Panc1 (cell line): ENCODE measurements at regions not wholly inside any gene's neighbourhood (a gene's known extent, or its start where the extent isn't known, plus 50 kb on each side); places are given as distances from the start of the nearest gene placed in this dataset.
"Not testable (repeated sequence)": the region's sequence is repeated elsewhere in the genome, so short reads cannot be mapped to it uniquely, and the experiment has no call there.

Experiments used
- ATAC-seq: fragments of 200-7000 bp; cut with Tn5 transposase; 2 replicates; pipeline ENCODE4 v1.9.1; 2020; ENCODE audit warnings: mild to moderate bottlenecking, moderate library complexity
- BruUV-seq: library from RNA; stranded (reverse); fragments of 400-500 nt; replicated peaks from 2 replicates; lab custom pipeline; 2021; lab: Mats Ljungman, UMichigan
- CTCF ChIA-PET: fragments of 300-600 bp; sonication (Branson Sonifier 250); formaldehyde crosslinking; loops from one replicate; lab custom pipeline; 2022; ENCODE audit warnings: antibody characterized with exemption; lab: Charles Lee
- POLR2A ChIA-PET: fragments of 300-600 bp; sonication (Branson Sonifier 250); formaldehyde crosslinking; loops from one replicate; lab custom pipeline; 2022; ENCODE audit warnings: antibody characterized with exemption; lab: Charles Lee
- DNase-seq: peaks from one replicate; pipeline ENCODE4 v3.0.0-alpha.2; 2010; ENCODE audit warnings: low read depth, low spot score
- H3K27ac ChIP-seq: 2 replicates; pipeline ENCODE4 v1.5.1; 2011; ENCODE audit warnings: mild to moderate bottlenecking, low read length, inconsistent platforms
- H3K27me3 ChIP-seq: fragments of 200-500 bp; sonication (Bioruptor generic); 2 replicates; pipeline ENCODE4 v1.6.0; 2014; ENCODE audit warnings: low read length, inconsistent platforms; ENCODE audit not compliant: control insufficient read depth, insufficient read depth
- H3K36me3 ChIP-seq: fragments of 200-500 bp; sonication (Bioruptor generic); 2 replicates; pipeline ENCODE4 v1.5.1; 2014; ENCODE audit warnings: inconsistent platforms, mild to moderate bottlenecking, low read length, moderate library complexity; ENCODE audit not compliant: control insufficient read depth, insufficient read depth
- H3K4me1 ChIP-seq: 2 replicates; pipeline ENCODE4 v1.5.1; 2011; ENCODE audit warnings: inconsistent platforms, mild to moderate bottlenecking, low read length, moderate library complexity; ENCODE audit not compliant: control insufficient read depth, insufficient read depth
- H3K4me3 ChIP-seq, 2 experiments: 2 replicates each; pipeline ENCODE4 v1.5.1; 2011 to 2012; ENCODE audit warnings: low read depth in 2 of 2, low read length in 2 of 2, mild to moderate bottlenecking in 2 of 2, inconsistent platforms in 1 of 2, moderate library complexity in 1 of 2
- H3K9me3 ChIP-seq: fragments of 200-500 bp; sonication (Bioruptor generic); 2 replicates; pipeline ENCODE4 v1.5.1; 2014; ENCODE audit warnings: low read depth, mild to moderate bottlenecking, inconsistent platforms, low read length, moderate library complexity; ENCODE audit not compliant: control insufficient read depth, insufficient read depth
- CTCF ChIP-seq: fragments of 450-650 bp; IDR thresholded peaks from 2 replicates; pipeline ENCODE4 v1.5.1; 2017; ENCODE audit warnings: mild to moderate bottlenecking
- POLR2AphosphoS5 ChIP-seq: IDR thresholded peaks from 2 replicates; pipeline ENCODE4 v1.6.1; 2012; ENCODE audit warnings: mild to moderate bottlenecking, low read depth, low read length, moderate library complexity
- REST ChIP-seq, 2 experiments: IDR thresholded peaks; 2 replicates each; pipeline ENCODE4 v1.6.1; 2011 to 2012; ENCODE audit warnings: low read depth in 2 of 2, control low read depth in 1 of 2, low read length in 1 of 2, mild to moderate bottlenecking in 1 of 2, moderate library complexity in 1 of 2; ENCODE audit not compliant: insufficient read depth in 1 of 2
- SIN3A ChIP-seq: IDR thresholded peaks from 2 replicates; pipeline ENCODE4 v1.6.1; 2012; ENCODE audit warnings: low read depth, mild to moderate bottlenecking, low read length, moderate library complexity, borderline replicate concordance; ENCODE audit not compliant: insufficient read depth
- TCF7L2 ChIP-seq: IDR thresholded peaks from 2 replicates; pipeline ENCODE4 v1.6.1; 2011; ENCODE audit warnings: mild to moderate bottlenecking, low read depth, low read length, inconsistent platforms
- in situ Hi-C: cut with HindIII; loops from 2 replicates; pipeline ENCODE4 v1.10.0; 2016; ENCODE audit warnings: low sequenced_read_pairs, low pct_unique_long_range_greater_than_20kb
- intact Hi-C: fragments of 100-400 bp; cut with micrococcal nuclease; formaldehyde crosslinking; loops from one replicate; pipeline ENCODE4 v1.10.0; 2022; ENCODE audit not compliant: unreplicated experiment

GRCh38 chr4:85209161-85209560, 242.7 kb upstream of the WDFY3 start:
- no peaks in the 10 kb centered on the region for H3K36me3 ChIP-seq
- POLR2A ChIA-PET: no interaction called here
- no peaks in the 10 kb centered on the region; the same call in 1 of the 2 replicates for H3K9me3 ChIP-seq
- no peaks in the 10 kb centered on the region for H3K27me3 ChIP-seq
- no peak overlapping the region for H3K27ac ChIP-seq
- CTCF ChIA-PET: no interaction called here
- intact Hi-C loops (no loop called here), in situ Hi-C loops (no loop called here)
- H3K4me3 ChIP-seq: no peak overlapping the region
- ATAC-seq (no peak), DNase-seq (no peak)
- TF ChIP-seq TCF7L2 (no peak), SIN3A (no peak)
- BruUV-seq: no TSS peak
- H3K4me1 ChIP-seq: peaks cover 9% of the 10 kb centered on the region

GRCh38 chr4:85210353-85210752, 243.9 kb upstream of the WDFY3 start:
- TF ChIP-seq TCF7L2 (peak; percentile 89), CTCF (no peak), POLR2AphosphoS5 (peak; percentile 43; the same call in 1 of the 2 replicates), SIN3A (no peak), REST (IDR thresholded peaks at IDR 0.05; ENCODE audit: insufficient read depth in 1 of 2, low read depth in 2 of 2, low read length in 1 of 2) (no peak)
- in situ Hi-C loops: no loop called here
- ChIA-PET CTCF (no interaction called here), POLR2A (no interaction called here)
- no peaks in the 10 kb centered on the region for H3K36me3 ChIP-seq
- peaks cover 9% of the 10 kb centered on the region for H3K4me1 ChIP-seq
- no TSS peak for BruUV-seq
- H3K9me3 ChIP-seq: no peaks in the 10 kb centered on the region; the same call in 1 of the 2 replicates
- ATAC-seq: peak; percentile 85
- intact Hi-C loops: no loop called here
- peak overlapping the region; percentile 44; the same call in 1 of the 2 replicates for H3K27ac ChIP-seq
- peak; percentile 15 for DNase-seq
- no peaks in the 10 kb centered on the region for H3K27me3 ChIP-seq
- H3K4me3 ChIP-seq: no peak overlapping the region

- in situ Hi-C loops, H3K9me3 ChIP-seq, H3K27me3 ChIP-seq, BruUV-seq, H3K4me3 ChIP-seq, intact Hi-C loops, H3K27ac ChIP-seq, H3K36me3 ChIP-seq, CTCF ChIA-PET, ATAC-seq, H3K4me1 ChIP-seq, POLR2A ChIA-PET, DNase-seq: not testable (repeated sequence)
These were observed 250.1 kb upstream of the WDFY3 start for GRCh38 chr4:85216571-85216970.
